NCI-H345 (cell line): ENCODE measurements at regions not wholly inside any gene's neighbourhood (a gene's known extent, or its start where the extent isn't known, plus 50 kb on each side); places are given as distances from the start of the nearest gene placed in this dataset.
"Not testable (repeated sequence)": the region's sequence is repeated elsewhere in the genome, so short reads cannot be mapped to it uniquely, and the experiment has no call there.

ENCODE experiments used
- DNase-seq: peaks from one replicate; lab custom pipeline; 2025; lab: John Stamatoyannopoulos, UW

DNA sequence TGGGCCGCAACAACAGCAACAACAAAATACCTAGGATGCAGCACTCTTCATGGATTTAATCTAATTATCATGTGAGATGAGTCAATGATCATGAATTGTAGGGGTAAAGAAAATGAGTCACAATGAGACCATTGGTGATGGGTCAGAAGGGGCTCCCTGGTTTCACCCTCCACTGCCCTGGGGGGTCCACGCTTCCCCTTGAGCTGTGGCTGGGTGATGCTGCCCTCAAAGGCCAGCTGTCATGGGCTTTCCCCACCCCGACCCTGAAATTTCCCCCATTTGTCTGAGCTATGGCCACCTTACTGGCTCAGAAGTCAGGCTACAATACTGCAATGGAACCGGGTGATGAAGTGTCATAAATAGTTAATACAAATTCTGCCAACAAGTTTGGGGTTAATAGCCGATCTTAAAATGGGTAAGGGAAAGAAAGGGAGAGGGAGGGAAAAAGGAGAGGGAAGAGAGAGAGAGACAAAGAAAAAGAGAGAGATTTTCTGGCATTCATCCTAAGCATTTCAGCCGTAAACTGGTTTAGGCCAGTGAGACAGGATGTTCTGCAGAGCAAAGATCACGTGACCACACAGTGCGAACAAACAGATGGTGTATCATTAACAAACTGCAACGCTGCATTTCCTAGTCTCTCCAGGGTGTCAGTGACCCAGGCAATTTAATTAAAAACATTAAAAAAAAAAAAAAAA, 143.4 kb upstream of the ERRFI1 start:
- DNase-seq: peak; percentile 87

- no peak for DNase-seq
Measured at GRCh38 chr1:8167936-8168335, 141.8 kb upstream of the ERRFI1 start.

DNA sequence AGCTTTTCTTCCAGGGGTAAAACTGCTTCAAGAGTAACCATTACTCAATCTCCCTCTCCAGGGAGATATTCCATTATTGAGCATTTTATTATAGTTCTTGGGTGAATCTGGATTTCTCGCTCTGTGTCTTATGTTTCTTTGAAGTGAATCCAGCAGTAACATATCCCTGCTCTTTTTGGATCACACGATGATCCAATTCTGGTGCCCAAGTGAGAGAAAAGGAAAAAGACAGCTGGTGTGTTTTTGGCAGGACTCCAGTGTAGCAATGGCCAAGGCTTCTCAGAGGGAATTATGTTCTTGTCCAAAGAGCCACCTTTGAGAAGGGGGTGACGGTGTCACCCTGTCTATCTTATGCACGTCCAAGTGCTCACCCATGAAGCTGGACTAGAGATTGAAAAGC, 140.3 kb upstream of the ERRFI1 start:
- peak; percentile 7 for DNase-seq

- DNase-seq: no peak
Measured at GRCh38 chr1:8165595-8166360, 139.7 kb upstream of the ERRFI1 start.

GRCh38 chr1:8164670-8165069, 138.6 kb upstream of the ERRFI1 start:
- DNase-seq: no peak

DNA sequence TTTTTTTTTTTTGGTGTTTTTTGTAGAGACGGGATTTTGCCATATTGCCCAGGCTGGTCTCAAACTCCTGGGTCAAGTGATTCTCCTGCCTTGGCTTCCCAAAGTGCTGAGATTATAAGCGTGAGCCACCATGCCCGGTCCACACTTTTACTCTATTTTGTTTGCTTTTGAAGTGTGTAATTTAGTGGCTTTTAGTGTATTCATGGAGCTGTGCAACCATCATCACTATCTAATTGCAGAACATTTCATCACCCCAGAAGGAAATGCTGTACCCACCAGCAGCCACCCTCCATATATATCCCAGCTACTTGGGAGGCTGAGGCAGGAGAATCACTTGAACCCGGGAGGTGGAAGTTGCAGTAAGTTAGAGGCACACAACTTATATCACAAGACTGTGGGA, 136.9 kb upstream of the ERRFI1 start:
- DNase-seq: no peak

GRCh38 chr1:8162168-8162567, 136.1 kb upstream of the ERRFI1 start:
- no peak for DNase-seq

DNA sequence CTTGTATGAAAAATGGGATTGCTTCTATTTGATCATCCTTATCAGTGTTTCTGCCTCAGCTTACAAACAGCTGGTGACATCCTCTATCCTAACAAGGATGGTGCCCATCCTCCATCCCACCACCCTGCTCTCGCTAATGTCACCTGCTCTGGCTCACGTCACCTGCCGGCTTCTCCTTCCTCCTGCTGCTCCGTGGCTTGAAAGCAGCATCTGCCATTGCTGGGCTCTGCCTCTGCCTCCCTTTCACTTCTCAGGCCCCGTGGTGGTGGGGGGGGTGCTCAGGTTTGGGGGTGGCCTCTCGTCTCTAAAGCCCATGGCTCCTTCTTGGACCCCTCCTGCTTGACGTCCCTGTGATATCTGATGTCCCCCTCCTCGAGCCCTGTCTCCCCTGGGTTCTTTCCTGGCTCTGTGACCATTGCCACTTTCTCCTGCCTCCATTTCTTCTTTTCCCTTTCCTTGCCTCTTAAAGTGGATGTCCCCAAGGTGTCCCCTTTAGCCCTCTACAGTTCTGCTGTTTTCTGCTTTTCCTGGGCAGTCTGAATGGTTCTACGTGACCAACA, 135.5 kb upstream of the ERRFI1 start:
- DNase-seq: peak; percentile 7

GRCh38 chr1:8159470-8160024, 133.4 kb upstream of the ERRFI1 start:
- DNase-seq: no peak

GRCh38 chr1:8158995-8159394, 132.9 kb upstream of the ERRFI1 start:
- no peak for DNase-seq

- no peak for DNase-seq
Measured at GRCh38 chr1:8157765-8158164, 131.7 kb upstream of the ERRFI1 start.

GRCh38 chr1:8155528-8156186, 129.5 kb upstream of the ERRFI1 start:
- no peak for DNase-seq

DNA sequence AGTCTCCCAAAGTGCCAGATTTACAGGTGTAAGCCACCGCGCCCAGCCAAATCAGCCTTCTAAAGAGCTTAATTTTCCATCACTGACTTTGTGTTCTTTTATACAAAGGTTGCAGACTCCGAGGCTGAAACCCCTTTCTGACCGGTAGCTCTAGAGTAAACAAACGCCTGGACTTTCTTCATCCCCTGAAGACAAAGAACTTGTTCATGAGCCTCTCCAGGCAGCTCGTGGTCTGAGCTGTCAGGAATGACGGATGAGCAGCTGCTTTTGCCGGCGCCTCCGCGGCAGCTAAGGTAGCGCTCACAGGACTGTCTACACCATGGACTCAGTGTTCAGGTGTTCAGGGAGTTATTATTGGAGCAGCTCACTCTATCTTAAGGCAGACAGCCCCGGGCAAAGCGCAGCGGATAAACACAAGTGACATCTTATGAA, 128.5 kb upstream of the ERRFI1 start:
- DNase-seq: peak; percentile 18

DNA sequence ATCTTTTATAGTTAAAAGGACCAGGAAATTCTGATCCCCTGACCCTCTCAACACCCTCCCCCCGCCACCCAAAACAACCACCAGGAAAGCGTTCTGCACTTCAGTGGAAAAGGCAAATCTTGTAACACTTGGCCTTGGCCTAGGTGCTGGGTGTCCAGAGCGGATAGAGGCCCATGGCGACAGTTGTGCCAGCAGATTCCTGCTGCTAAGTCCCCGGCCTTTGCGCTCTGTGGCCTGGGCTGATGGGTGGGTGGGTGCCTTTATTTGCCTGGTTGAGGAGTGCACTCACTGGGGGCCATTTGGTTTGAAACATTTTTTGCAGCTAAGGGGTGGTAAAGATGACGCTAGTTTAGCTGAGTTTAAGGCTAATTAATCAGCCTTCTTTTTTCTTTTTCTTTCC, 127.9 kb upstream of the ERRFI1 start:
- no peak for DNase-seq

GRCh38 chr1:8152731-8153702, 126.9 kb upstream of the ERRFI1 start:
- no peak for DNase-seq

DNA sequence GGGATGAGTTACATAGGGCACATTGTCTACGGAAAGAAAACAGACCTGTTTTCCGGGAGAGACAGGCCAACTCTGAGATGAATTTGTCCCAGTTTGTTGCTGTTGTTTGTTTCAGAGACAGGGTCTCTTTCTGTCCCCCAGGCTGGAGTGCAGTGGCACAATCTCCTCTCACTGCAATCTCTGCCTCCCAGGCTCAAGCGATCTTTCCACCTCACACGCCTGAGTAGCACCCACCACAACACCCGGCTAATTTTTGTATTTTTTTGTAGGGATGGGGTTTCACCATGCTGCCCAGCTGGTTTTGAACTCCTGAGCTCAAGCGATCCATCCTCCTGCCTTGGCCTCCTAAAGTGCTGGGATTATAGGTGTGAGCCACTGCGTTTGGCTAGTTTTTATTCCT, 125.5 kb upstream of the ERRFI1 start:
- no peak for DNase-seq

DNA sequence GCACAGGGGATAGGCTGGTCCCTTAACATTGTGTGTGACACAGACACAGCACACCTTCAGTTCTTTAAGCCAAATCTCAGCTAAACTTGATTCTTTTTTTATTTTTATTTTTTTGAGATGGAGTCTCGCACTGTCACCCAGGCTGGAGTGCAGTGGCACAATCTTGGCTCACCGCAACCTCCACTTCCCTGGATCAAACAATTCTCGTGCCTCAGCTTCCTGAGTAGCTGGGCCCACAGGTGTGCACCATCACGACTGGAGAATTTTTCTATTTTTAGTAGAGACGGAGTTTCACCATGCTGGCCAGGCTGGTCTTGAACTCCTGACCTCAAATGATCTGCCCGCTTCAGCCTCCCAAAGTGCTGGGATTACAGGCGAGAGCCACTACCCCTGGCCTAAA, 123.6 kb upstream of the ERRFI1 start:
- DNase-seq: not testable (repeated sequence)

- no peak for DNase-seq
Measured at GRCh38 chr1:8147956-8148355, 121.8 kb upstream of the ERRFI1 start.

DNA sequence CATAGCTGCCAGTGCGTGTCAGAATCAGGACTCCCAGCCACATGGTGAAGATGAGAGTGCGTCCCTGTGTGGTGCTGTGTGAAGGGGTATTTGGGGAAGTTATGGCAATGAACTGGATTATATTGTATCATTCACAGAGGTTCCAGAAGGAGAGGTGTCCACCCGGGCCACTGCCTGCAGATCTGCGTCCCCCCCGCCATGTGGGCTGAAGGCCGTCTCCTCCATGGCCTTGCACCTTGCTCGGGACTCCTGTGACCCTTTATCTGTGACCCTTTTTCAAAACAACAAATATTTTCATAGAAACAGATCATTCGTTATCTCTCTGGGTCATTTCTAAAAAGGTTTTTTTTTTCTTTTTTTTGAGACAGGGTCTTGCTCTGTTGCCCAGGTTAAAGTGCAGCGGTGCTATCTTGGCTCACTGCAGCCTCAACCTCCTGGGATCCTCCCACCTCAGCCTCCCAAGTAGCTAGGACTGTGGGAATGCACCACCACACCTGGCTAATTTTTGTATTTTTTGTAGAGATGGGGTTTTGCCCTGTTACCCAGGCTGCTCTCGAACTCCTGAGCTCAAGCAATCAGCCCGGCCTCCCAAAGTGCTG, 120.2 kb upstream of the ERRFI1 start:
- DNase-seq: no peak

DNA sequence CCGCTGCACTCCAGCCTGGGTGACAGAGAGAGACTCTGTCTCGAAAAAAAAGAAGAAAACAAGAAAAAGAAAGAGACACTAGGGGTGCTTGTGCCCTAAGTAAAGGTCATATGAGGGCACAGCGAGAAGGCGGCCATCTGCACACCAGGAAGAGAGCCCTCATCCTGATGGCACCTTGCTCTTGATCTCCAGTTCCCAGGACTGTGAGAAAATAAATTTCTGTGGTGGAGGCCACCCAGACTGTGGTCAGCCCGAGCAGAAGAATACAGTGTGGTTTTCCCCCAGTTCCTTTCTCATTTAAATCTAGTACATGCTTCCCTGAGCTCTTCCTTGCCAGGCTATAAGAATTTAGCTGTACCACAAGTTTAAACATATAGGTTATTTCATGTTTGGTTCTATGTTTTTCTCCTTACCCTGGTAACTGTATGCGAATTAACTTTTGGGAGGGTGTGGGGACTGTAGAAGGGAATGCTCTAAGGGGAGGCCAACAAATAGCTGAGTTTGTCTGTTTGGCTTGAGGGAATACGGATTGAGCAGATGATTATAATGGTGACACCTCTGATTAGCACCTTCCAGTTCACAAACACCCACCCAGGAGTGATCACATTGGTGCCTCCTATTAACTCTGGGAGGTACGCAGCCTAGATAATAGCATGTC, 119.6 kb upstream of the ERRFI1 start:
- no peak for DNase-seq
